ENCODE measurements at regions not wholly inside any gene's neighbourhood (a gene's known extent, or its start where the extent isn't known, plus 50 kb on each side); places are given as distances from the start of the nearest gene placed in this dataset.

DNA sequence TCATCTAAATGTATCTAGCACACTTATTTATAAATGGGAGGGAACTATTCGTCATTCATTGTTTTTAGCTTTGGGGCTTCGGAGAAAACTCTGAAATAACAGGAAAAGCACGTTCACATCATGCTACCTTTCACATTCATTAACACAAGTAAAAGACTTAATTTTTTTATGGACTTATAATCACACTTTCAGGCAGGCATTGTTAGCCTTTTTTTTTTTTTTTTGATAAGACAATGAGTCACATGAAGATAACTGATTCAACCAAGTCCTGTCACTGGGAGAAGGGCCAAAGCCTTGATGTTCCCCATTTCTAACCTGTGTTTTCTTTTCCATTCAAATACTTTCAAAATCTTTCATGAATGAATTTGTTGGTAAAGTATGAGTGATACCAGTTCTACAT lies 631.3 kb upstream of the CA10 start:
- no peak overlapping the region for H2BK15ac ChIP-seq (ENCODE audit: low read depth, low read length)
- peaks cover 8% of the 10 kb centered on the region for H3K9me3 ChIP-seq (ENCODE audit: control insufficient read depth, insufficient read depth, low read length)
- ChIA-PET CTCF (no interaction called here), POLR2A (ENCODE audit: unreplicated experiment) (no interaction called here)
- BruUV-seq (replicated peaks) = no TSS peak
- H3K4me1 ChIP-seq (ENCODE audit: control insufficient read depth, insufficient read depth, low read length) = no peaks in the 10 kb centered on the region
- H2AK9ac ChIP-seq (replicated peaks; ENCODE audit: low read depth, low read length, poor library complexity) = no peak overlapping the region
- no peak for TF ChIP-seq CEBPB (IDR thresholded peaks at IDR 0.05; ENCODE audit: low read depth, low read length)
- TF ChIP-seq, protein P1, sequence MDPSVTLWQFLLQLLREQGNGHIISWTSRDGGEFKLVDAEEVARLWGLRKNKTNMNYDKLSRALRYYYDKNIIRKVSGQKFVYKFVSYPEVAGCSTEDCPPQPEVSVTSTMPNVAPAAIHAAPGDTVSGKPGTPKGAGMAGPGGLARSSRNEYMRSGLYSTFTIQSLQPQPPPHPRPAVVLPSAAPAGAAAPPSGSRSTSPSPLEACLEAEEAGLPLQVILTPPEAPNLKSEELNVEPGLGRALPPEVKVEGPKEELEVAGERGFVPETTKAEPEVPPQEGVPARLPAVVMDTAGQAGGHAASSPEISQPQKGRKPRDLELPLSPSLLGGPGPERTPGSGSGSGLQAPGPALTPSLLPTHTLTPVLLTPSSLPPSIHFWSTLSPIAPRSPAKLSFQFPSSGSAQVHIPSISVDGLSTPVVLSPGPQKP (IDR thresholded peaks at IDR 0.05; ENCODE audit: borderline replicate concordance, low read depth, low read length) = no peak
- TF ChIP-seq MAFK (IDR thresholded peaks at IDR 0.05; ENCODE audit: low read depth, low read length) = no peak
- no peak for TF ChIP-seq MAZ (IDR thresholded peaks at IDR 0.05; ENCODE audit: borderline replicate concordance, low read depth, low read length)
- no peak for TF ChIP-seq FOS (IDR thresholded peaks at IDR 0.05; ENCODE audit: low read depth, low read length)
- H3K27ac ChIP-seq (ENCODE audit: insufficient read depth, low read length) = no peak overlapping the region
- no peak for DNase-seq
- H3K9me1 ChIP-seq (ENCODE audit: insufficient read depth, low read length) = no peaks in the 10 kb centered on the region
- H4K91ac ChIP-seq (ENCODE audit: insufficient read depth, low read depth, low read length) = no peak overlapping the region
- H3K18ac ChIP-seq (ENCODE audit: low read depth, low read length) = no peak overlapping the region
- H4K5ac ChIP-seq (ENCODE audit: low read depth, low read length) = no peak overlapping the region
- no peak overlapping the region for H2BK5ac ChIP-seq (ENCODE audit: low read depth, low read length, poor library complexity, severe bottlenecking)
- H4K20me1 ChIP-seq (ENCODE audit: insufficient read depth, low read length) = no peaks in the 10 kb centered on the region
- WGBS, 2 experiments (ENCODE audit: extremely low coverage in 2 of 2, insufficient read length in 1 of 2) = no CpG with 5 or more reads among the region's 3 CpGs
- H3K9ac ChIP-seq (ENCODE audit: low read depth, low read length) = no peak overlapping the region
- H2AFZ ChIP-seq (replicated peaks; ENCODE audit: low read length, poor library complexity) = no peak overlapping the region
- H3K56ac ChIP-seq (ENCODE audit: extremely low read depth, insufficient read depth, low read length) = no peak overlapping the region
- no peaks in the 10 kb centered on the region for H3K79me1 ChIP-seq (ENCODE audit: low read depth in 1 of 2, low read length in 2 of 2)
- in situ Hi-C loops (cut with MboI; ENCODE audit: low sequenced_read_pairs) (no loop called here), dilution Hi-C loops (cut with HindIII; ENCODE audit: low sequenced_read_pairs, unreplicated experiment) (no loop called here), intact Hi-C loops (cut with micrococcal nuclease) (no loop called here)
- H2BK20ac ChIP-seq (ENCODE audit: low read depth, low read length) = no peak overlapping the region
- H4K8ac ChIP-seq (ENCODE audit: low read depth in 2 of 2, low read length in 2 of 2) = no peak overlapping the region
- no peaks in the 10 kb centered on the region for H3K27me3 ChIP-seq (ENCODE audit: control insufficient read depth, insufficient read depth, low read length)
- H2BK120ac ChIP-seq (ENCODE audit: low read depth, low read length) = no peak overlapping the region
- no peak overlapping the region for H3K14ac ChIP-seq (replicated peaks; ENCODE audit: low read depth, low read length)
- H3K23ac ChIP-seq (ENCODE audit: low read depth, low read length) = no peak overlapping the region
- no peak overlapping the region for H2AK5ac ChIP-seq (ENCODE audit: low read depth, low read length)
- no peak overlapping the region for H3K4ac ChIP-seq (ENCODE audit: low read depth, low read length)
- H3K4me3 ChIP-seq (ENCODE audit: insufficient read depth, low read depth, low read length) = no peak overlapping the region
- ATAC-seq (ENCODE audit: low read depth) = no peak
- H3K36me3 ChIP-seq (ENCODE audit: control insufficient read depth, insufficient read depth, low read length) = no peaks in the 10 kb centered on the region
- no peak overlapping the region for H3K4me2 ChIP-seq (ENCODE audit: low read depth, low read length)

Measured in IMR-90 (cell line).